GM20000 (cell line): ENCODE measurements at regions not wholly inside any gene's neighbourhood (a gene's known extent, or its start where the extent isn't known, plus 50 kb on each side); places are given as distances from the start of the nearest gene placed in this dataset.

Source experiments
- DNase-seq: peaks from one replicate; pipeline ENCODE4 v3.0.0; 2012; ENCODE audit warnings: low spot score
- TF ChIP-seq, protein P1 (sequence below): IDR thresholded peaks from 2 replicates; pipeline ENCODE4 v1.5.1; 2012; ENCODE audit warnings: mild to moderate bottlenecking, control low read depth; ENCODE audit errors: extremely low read depth, missing control alignments

- TF ChIP-seq, protein P1, sequence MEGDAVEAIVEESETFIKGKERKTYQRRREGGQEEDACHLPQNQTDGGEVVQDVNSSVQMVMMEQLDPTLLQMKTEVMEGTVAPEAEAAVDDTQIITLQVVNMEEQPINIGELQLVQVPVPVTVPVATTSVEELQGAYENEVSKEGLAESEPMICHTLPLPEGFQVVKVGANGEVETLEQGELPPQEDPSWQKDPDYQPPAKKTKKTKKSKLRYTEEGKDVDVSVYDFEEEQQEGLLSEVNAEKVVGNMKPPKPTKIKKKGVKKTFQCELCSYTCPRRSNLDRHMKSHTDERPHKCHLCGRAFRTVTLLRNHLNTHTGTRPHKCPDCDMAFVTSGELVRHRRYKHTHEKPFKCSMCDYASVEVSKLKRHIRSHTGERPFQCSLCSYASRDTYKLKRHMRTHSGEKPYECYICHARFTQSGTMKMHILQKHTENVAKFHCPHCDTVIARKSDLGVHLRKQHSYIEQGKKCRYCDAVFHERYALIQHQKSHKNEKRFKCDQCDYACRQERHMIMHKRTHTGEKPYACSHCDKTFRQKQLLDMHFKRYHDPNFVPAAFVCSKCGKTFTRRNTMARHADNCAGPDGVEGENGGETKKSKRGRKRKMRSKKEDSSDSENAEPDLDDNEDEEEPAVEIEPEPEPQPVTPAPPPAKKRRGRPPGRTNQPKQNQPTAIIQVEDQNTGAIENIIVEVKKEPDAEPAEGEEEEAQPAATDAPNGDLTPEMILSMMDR: no peak
- DNase-seq: no peak
Measured at GRCh38 chr12:126534942-126535341, 1469.7 kb downstream of the AACS start.

DNA sequence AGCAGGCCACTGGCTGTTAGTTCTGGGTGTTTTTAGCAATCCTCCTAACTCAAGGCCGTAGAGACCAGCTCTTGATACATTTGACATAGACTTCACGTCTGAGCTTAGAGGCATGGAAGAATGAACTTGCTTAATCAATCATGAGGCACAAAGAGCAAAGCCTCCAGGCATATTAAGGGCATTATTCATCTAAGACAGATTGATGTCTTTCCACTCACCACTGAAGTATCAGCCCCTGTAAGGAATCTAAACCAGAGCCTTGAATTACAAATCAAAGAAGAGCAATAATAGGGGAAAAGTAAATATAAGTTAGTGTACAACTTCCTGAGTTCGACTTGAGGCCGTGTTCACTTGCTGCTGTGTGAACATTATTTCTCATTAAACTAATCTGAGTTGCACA is 1470.7 kb downstream of the AACS start:
- no peak for DNase-seq
- TF ChIP-seq, protein P1: no peak

DNA sequence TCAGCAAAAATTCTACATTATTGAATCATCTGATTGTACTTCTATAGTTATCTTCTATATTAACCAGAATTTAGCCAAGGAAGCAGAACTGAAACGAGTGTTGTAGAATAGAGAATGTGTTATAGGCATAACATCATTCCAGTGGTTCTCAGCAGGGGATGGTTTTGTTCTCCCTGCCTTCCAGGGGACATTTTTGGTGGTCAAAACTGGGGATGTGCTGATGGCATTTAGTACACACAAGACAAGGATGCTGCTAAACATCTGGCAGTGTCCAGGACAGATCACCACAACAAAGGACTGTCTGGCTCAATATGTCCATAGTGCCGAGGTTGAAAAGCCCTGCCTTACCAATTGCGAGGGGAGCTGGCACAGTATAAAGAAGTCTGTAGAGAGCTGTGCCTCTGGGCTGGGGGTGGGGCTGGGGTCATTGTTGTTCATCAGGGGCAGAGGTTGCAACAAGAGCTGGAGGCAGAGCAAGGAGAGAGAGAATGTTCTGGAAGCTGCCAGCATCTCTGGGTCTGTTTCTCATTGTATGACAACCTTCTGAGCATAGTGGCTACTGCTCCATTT is 1472.8 kb downstream of the AACS start:
- no peak for DNase-seq
- TF ChIP-seq, protein P1: no peak

DNA sequence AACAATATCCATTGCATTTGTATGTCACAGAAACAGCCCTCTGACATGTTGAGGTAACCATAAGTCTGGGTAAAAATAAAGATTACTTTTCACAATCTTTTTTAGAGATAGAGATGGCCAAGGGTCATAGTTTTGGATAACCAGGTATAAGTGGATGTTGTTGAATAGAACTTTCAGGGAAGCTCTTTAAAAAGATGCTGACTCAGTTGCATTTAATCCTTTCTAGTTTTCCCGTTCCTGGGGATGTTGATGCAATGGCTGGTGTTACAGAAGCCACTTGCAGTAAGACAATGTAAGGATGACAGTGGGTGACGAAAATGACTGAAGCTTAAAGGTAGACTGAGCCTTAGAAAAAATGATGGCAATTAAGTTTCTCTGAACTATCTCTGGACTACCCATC is 1473.7 kb downstream of the AACS start:
- no peak for DNase-seq
- TF ChIP-seq, protein P1: no peak

GRCh38 chr12:126545411-126545810 is 1480.2 kb downstream of the AACS start:
- no peak for DNase-seq
- TF ChIP-seq, protein P1: no peak

- TF ChIP-seq, protein P1: no peak
Measured at GRCh38 chr12:126547905-126548304, 1482.7 kb downstream of the AACS start.

DNA sequence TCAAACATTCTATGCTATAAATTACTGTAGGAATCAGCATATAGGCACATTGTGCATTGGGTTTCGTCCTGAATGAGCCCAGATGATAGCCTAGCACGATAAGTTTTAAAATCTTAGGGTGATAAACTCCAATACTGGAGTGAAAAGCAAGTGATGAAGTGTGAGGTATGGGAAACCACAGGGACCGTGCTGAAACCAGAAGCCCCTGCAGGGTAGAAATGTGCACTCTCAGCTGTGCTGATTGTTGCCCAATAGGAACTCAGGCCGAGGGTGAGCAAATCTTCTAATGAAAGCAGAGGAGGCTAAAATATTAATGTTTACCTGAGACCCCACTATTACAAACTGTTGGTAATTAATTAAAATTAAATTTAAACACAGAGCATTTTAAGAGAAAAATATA is 1486.6 kb downstream of the AACS start:
- TF ChIP-seq, protein P1: no peak

More at GRCh38 chr12:126547905-126548304, 1482.7 kb downstream of the AACS start:
- DNase-seq: no peak

More for the DNA sequence above, 1486.6 kb downstream of the AACS start:
- no peak for DNase-seq
